ENCODE measurements at regions not wholly inside any gene's neighbourhood (a gene's known extent, or its start where the extent isn't known, plus 50 kb on each side); places are given as distances from the start of the nearest gene placed in this dataset.

DNA sequence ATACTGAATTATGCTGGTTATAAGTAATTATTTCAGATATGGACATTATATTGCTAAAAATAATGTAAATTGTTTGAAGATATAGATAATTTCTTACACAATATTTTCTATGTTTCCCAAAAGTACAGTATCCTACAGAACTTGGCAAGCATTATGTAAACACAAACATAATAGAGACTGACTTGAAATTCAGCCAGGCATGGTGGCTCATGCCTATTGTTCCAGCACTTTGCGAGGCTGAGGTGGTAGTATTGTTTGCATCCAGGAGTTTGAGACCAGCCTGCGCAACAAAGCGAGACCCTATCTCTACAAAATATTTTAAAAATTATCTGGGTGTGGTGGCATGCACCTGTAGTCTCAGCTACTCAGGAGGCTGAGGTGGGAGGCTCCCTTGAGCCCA is 1300.5 kb upstream of the DDX18 start:
- WGBS, result 89% methylated on average over 3 of the region's 3 CpGs
- Histone ChIP-seq H3K36me3 (ENCODE audit: control insufficient read depth in 4 of 4, insufficient read depth in 3 of 4, low read depth in 1 of 4, low read length in 3 of 4) (no peaks in the 10 kb centered on the region), H3K4me3 (ENCODE audit: low read depth in 1 of 3, low read length in 3 of 3) (no peak overlapping the region), H3K27me3 (ENCODE audit: control insufficient read depth in 4 of 4, insufficient read depth in 4 of 4, low read length in 3 of 4) (no peaks in the 10 kb centered on the region), H3K9me3 (ENCODE audit: control insufficient read depth in 4 of 4, low read length in 3 of 4) (no peaks in the 10 kb centered on the region), H3K9ac (ENCODE audit: low read depth in 1 of 2, low read length in 2 of 2) (no peak overlapping the region), H3K4me1 (ENCODE audit: control insufficient read depth in 4 of 4, insufficient read depth in 4 of 4, low read length in 3 of 4) (no peaks in the 10 kb centered on the region), H3K27ac (ENCODE audit: low read depth in 1 of 2, low read length in 2 of 2) (no peak overlapping the region)
- no peak for DNase-seq (ENCODE audit: low spot score)
- TF ChIP-seq, protein P1, sequence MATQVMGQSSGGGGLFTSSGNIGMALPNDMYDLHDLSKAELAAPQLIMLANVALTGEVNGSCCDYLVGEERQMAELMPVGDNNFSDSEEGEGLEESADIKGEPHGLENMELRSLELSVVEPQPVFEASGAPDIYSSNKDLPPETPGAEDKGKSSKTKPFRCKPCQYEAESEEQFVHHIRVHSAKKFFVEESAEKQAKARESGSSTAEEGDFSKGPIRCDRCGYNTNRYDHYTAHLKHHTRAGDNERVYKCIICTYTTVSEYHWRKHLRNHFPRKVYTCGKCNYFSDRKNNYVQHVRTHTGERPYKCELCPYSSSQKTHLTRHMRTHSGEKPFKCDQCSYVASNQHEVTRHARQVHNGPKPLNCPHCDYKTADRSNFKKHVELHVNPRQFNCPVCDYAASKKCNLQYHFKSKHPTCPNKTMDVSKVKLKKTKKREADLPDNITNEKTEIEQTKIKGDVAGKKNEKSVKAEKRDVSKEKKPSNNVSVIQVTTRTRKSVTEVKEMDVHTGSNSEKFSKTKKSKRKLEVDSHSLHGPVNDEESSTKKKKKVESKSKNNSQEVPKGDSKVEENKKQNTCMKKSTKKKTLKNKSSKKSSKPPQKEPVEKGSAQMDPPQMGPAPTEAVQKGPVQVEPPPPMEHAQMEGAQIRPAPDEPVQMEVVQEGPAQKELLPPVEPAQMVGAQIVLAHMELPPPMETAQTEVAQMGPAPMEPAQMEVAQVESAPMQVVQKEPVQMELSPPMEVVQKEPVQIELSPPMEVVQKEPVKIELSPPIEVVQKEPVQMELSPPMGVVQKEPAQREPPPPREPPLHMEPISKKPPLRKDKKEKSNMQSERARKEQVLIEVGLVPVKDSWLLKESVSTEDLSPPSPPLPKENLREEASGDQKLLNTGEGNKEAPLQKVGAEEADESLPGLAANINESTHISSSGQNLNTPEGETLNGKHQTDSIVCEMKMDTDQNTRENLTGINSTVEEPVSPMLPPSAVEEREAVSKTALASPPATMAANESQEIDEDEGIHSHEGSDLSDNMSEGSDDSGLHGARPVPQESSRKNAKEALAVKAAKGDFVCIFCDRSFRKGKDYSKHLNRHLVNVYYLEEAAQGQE (IDR thresholded peaks at IDR 0.05), result no peak
- TF ChIP-seq HNF4A (conservative IDR thresholded peaks at IDR 0.05) (no peak), ZBTB33 (IDR thresholded peaks at IDR 0.05) (no peak), HNF4G (IDR thresholded peaks at IDR 0.05) (no peak), FOXA2 (IDR thresholded peaks at IDR 0.05) (no peak), JUND (IDR thresholded peaks at IDR 0.05) (no peak), EGR1 (IDR thresholded peaks at IDR 0.05; ENCODE audit: low read depth in 2 of 2) (no peak), SP1 (IDR thresholded peaks at IDR 0.05) (no peak), YY1 (IDR thresholded peaks at IDR 0.05) (no peak), RXRA (IDR thresholded peaks at IDR 0.05) (no peak), FOXA1 (IDR thresholded peaks at IDR 0.05) (no peak), CTCF (IDR thresholded peaks at IDR 0.05; ENCODE audit: low read depth, low read length, missing input control) (no peak)
- TF ChIP-seq, protein P2, sequence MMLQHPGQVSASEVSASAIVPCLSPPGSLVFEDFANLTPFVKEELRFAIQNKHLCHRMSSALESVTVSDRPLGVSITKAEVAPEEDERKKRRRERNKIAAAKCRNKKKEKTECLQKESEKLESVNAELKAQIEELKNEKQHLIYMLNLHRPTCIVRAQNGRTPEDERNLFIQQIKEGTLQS (IDR thresholded peaks at IDR 0.05), result no peak
- TF ChIP-seq, protein P3, sequence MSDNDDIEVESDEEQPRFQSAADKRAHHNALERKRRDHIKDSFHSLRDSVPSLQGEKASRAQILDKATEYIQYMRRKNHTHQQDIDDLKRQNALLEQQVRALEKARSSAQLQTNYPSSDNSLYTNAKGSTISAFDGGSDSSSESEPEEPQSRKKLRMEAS (IDR thresholded peaks at IDR 0.05), result no peak

- DNase-seq (ENCODE audit: low spot score), result no peak
- no peaks in the 10 kb centered on the region for H3K36me3 ChIP-seq (ENCODE audit: control insufficient read depth in 4 of 4, insufficient read depth in 3 of 4, low read depth in 1 of 4, low read length in 3 of 4)
- no peak overlapping the region for H3K4me3 ChIP-seq (ENCODE audit: low read depth in 1 of 3, low read length in 3 of 3)
- 63% methylated on average over 1 of the region's 1 CpG for WGBS
- TF ChIP-seq SP1 (IDR thresholded peaks at IDR 0.05), result no peak
- no peak for TF ChIP-seq FOXA2 (IDR thresholded peaks at IDR 0.05)
- TF ChIP-seq, protein P1 (IDR thresholded peaks at IDR 0.05), result no peak
- no peak for TF ChIP-seq JUND (IDR thresholded peaks at IDR 0.05)
- TF ChIP-seq TAF1 (conservative IDR thresholded peaks at IDR 0.05), result no peak
- TF ChIP-seq, protein P3 (IDR thresholded peaks at IDR 0.05), result no peak
- no peak for TF ChIP-seq YY1 (IDR thresholded peaks at IDR 0.05)
- H3K27me3 ChIP-seq (ENCODE audit: control insufficient read depth in 4 of 4, insufficient read depth in 4 of 4, low read length in 3 of 4), result no peaks in the 10 kb centered on the region
- no peaks in the 10 kb centered on the region for H3K4me1 ChIP-seq (ENCODE audit: control insufficient read depth in 4 of 4, insufficient read depth in 4 of 4, low read length in 3 of 4)
- no peaks in the 10 kb centered on the region for H3K9me3 ChIP-seq (ENCODE audit: control insufficient read depth in 4 of 4, low read length in 3 of 4)
- H3K9ac ChIP-seq (ENCODE audit: low read depth in 1 of 2, low read length in 2 of 2), result no peak overlapping the region
- H3K27ac ChIP-seq (ENCODE audit: low read depth in 1 of 2, low read length in 2 of 2), result no peak overlapping the region
Measured at GRCh38 chr2:116517936-116518335, 1296.6 kb upstream of the DDX18 start.
